ENCODE measurements at regions not wholly inside any gene's neighbourhood (a gene's known extent, or its start where the extent isn't known, plus 50 kb on each side); places are given as distances from the start of the nearest gene placed in this dataset.
"Not testable (repeated sequence)": the region's sequence is repeated elsewhere in the genome, so short reads cannot be mapped to it uniquely, and the experiment has no call there.

DNA sequence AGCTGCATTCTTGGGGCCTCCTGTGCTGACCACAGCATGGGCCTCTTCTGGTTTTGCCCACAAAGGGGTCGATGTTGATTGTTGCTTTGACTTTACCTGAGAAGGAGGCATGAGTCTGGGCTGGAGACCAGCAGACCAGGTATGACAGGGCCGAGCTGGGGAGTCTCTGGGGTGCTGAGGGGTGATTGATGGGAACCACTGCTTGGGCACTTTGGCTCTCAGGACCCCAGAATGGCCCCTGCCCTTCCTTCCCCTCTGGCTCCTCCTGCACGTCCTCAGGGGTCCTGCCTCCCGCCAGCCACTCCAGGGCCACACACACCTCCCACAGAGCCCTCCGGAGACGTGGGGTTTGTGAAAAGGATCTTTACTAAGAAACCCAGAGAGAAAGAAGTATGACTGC is 70.0 kb downstream of the TMEM121 start:
- TF ChIP-seq, protein P1, sequence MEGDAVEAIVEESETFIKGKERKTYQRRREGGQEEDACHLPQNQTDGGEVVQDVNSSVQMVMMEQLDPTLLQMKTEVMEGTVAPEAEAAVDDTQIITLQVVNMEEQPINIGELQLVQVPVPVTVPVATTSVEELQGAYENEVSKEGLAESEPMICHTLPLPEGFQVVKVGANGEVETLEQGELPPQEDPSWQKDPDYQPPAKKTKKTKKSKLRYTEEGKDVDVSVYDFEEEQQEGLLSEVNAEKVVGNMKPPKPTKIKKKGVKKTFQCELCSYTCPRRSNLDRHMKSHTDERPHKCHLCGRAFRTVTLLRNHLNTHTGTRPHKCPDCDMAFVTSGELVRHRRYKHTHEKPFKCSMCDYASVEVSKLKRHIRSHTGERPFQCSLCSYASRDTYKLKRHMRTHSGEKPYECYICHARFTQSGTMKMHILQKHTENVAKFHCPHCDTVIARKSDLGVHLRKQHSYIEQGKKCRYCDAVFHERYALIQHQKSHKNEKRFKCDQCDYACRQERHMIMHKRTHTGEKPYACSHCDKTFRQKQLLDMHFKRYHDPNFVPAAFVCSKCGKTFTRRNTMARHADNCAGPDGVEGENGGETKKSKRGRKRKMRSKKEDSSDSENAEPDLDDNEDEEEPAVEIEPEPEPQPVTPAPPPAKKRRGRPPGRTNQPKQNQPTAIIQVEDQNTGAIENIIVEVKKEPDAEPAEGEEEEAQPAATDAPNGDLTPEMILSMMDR (IDR thresholded peaks at IDR 0.05; ENCODE audit: low read depth, low read length, missing input control), result not testable (repeated sequence)
- TF ChIP-seq, protein P2, sequence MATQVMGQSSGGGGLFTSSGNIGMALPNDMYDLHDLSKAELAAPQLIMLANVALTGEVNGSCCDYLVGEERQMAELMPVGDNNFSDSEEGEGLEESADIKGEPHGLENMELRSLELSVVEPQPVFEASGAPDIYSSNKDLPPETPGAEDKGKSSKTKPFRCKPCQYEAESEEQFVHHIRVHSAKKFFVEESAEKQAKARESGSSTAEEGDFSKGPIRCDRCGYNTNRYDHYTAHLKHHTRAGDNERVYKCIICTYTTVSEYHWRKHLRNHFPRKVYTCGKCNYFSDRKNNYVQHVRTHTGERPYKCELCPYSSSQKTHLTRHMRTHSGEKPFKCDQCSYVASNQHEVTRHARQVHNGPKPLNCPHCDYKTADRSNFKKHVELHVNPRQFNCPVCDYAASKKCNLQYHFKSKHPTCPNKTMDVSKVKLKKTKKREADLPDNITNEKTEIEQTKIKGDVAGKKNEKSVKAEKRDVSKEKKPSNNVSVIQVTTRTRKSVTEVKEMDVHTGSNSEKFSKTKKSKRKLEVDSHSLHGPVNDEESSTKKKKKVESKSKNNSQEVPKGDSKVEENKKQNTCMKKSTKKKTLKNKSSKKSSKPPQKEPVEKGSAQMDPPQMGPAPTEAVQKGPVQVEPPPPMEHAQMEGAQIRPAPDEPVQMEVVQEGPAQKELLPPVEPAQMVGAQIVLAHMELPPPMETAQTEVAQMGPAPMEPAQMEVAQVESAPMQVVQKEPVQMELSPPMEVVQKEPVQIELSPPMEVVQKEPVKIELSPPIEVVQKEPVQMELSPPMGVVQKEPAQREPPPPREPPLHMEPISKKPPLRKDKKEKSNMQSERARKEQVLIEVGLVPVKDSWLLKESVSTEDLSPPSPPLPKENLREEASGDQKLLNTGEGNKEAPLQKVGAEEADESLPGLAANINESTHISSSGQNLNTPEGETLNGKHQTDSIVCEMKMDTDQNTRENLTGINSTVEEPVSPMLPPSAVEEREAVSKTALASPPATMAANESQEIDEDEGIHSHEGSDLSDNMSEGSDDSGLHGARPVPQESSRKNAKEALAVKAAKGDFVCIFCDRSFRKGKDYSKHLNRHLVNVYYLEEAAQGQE (IDR thresholded peaks at IDR 0.05), result not testable (repeated sequence)
- TF ChIP-seq YY1, JUND (IDR thresholded peaks at IDR 0.05): not testable (repeated sequence)
